BJ (cell line): ENCODE measurements at regions not wholly inside any gene's neighbourhood (a gene's known extent, or its start where the extent isn't known, plus 50 kb on each side); places are given as distances from the start of the nearest gene placed in this dataset.

Source experiments
- CTCF ChIA-PET: fragments of 350-600 bp; formaldehyde crosslinking; extraction: SDS; loops from one replicate; lab custom pipeline; 2021; ENCODE audit warnings: antibody characterized with exemption, inconsistent platforms; lab: Yijun Ruan, JAX
- POLR2A ChIA-PET: fragments of 300-600 bp; sonication (Branson Sonifier 250); formaldehyde crosslinking; extraction: SDS; loops from one replicate; lab custom pipeline; 2021; ENCODE audit warnings: antibody characterized with exemption; lab: Charles Lee
- DNase-seq: peaks from one replicate; pipeline ENCODE4 v3.0.0-alpha.2; 2011; ENCODE audit warnings: low read depth
- H3K27me3 ChIP-seq: 2 replicates; pipeline ENCODE4 v1.6.0; 2011; ENCODE audit warnings: low read length; ENCODE audit not compliant: control insufficient read depth, insufficient read depth
- H3K36me3 ChIP-seq: 2 replicates; pipeline ENCODE4 v1.5.1; 2011; ENCODE audit warnings: low read length; ENCODE audit not compliant: control insufficient read depth, insufficient read depth
- H3K4me3 ChIP-seq: 2 replicates; pipeline ENCODE4 v1.5.1; 2011; ENCODE audit warnings: low read depth, mild to moderate bottlenecking, control low read depth, low read length
- TF ChIP-seq, protein P1 (sequence below): IDR thresholded peaks from 2 replicates; pipeline ENCODE4 v1.5.1; 2011; ENCODE audit warnings: low read depth, mild to moderate bottlenecking, control low read depth, inconsistent platforms, low read length, moderate library complexity; ENCODE audit not compliant: insufficient read depth

DNA sequence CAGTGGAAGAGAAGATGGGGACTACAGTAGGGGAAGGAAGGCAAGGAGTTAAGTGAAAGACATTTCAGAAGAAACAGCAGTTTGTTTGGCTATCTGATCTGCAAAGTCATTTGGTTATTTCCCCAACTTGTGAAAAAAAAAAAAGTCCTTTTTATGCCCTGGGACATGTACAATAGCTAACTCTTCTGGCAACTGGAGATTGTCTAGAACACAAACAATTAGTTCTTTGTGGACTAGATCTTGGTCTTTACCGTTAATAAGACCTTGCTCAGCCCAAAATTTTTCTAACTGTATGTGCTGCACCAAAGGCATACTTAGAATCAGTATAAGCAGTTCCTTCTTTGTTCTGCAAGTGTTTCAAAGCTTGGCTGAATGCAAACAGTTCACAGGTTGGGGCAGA is 103.5 kb upstream of the NECTIN3 start:
- ChIA-PET POLR2A (no interaction called here), CTCF (interaction anchor here (0.6 to 1.4 kb wide), 3 partner anchors 10 to 1743 kb away, joined by 3 to 4 read pairs (median 3); no protein-coding TSS in a partner anchor)
- TF ChIP-seq, protein P1, sequence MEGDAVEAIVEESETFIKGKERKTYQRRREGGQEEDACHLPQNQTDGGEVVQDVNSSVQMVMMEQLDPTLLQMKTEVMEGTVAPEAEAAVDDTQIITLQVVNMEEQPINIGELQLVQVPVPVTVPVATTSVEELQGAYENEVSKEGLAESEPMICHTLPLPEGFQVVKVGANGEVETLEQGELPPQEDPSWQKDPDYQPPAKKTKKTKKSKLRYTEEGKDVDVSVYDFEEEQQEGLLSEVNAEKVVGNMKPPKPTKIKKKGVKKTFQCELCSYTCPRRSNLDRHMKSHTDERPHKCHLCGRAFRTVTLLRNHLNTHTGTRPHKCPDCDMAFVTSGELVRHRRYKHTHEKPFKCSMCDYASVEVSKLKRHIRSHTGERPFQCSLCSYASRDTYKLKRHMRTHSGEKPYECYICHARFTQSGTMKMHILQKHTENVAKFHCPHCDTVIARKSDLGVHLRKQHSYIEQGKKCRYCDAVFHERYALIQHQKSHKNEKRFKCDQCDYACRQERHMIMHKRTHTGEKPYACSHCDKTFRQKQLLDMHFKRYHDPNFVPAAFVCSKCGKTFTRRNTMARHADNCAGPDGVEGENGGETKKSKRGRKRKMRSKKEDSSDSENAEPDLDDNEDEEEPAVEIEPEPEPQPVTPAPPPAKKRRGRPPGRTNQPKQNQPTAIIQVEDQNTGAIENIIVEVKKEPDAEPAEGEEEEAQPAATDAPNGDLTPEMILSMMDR, result no peak
- H3K27me3 ChIP-seq, result no peaks in the 10 kb centered on the region
- H3K4me3 ChIP-seq, result no peak overlapping the region
- DNase-seq, result no peak
- no peaks in the 10 kb centered on the region for H3K36me3 ChIP-seq

DNA sequence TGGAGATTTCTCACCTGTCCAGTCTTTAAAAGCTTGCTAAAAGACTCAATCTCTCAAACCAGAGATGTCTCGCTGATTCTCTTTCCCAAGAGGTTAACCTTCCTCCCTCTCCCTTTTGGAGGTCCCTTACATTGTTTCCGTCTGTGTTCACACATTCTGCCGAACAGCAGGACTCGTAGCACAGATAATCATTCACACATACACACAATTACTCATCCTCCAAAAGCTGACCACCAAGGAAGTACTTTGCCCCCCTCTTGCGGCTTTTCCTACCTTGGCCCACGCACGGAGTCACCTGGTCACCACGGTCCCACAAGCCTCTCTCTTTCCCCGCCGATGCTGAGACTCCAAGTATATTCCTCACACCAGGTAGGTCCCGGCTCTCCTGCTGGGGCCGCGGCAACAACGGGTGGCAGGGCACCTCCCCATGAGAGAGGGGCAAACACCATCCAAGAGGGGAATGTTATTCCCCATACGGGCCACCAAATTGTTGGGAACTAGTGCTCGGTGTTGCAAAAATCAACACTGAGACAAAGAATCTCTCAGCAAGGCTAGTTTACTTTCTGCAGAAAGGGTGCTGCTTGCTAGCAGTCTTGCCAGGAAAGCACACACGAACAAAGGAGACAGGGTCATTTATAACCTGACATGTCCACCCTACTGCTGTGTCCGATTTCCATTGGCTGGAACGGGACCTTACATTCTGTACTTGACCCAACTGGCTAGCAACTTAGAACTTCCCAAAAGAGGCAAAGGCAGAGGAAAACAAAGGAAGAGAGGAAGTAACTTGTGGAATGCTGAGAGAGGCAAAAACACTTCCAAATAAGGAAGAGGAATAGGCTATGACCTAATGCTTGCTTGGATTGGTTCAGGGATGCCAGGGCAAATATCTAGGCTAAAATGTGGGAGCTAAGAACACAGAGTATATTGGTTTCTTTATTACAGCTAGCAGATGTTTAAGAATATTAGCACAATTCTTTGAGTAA is 102.1 kb upstream of the NECTIN3 start:
- Histone ChIP-seq H3K4me3 (no peak overlapping the region), H3K36me3 (no peaks in the 10 kb centered on the region), H3K27me3 (no peaks in the 10 kb centered on the region)
- DNase-seq, result no peak
- ChIA-PET POLR2A (no interaction called here), CTCF (no interaction called here)
- TF ChIP-seq, protein P1, result no peak

DNA sequence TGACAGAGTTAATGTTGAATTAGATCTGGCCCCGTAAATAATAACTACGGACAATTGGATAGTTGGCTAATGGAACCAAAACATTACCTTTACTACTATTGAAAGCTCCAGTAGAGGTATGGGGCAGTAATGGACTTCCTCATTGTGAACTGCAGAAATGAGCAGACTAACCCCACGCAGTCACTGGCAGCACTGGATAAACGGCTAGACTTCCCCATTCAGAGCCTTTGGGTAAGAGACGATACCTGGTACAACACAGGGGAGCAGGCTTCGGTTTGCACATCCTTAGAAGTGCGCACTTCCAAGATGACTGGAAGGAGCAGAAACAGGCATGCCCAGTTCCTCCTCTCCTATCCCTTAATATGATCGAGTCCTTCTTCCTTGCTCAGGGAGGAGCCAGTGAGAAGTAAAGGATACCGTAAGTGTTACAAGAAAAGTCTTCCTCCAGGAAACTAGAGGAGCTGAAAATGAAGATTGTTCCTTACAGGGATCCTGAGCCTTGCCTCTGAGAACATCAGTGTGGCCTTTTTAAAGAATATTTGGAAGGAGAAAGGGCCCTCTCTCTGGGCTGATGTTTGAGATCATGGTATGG is 100.5 kb upstream of the NECTIN3 start:
- ChIA-PET CTCF (no interaction called here), POLR2A (no interaction called here)
- H3K36me3 ChIP-seq, result no peaks in the 10 kb centered on the region
- TF ChIP-seq, protein P1, result no peak
- H3K27me3 ChIP-seq, result no peaks in the 10 kb centered on the region
- DNase-seq, result no peak
- H3K4me3 ChIP-seq, result no peak overlapping the region

DNA sequence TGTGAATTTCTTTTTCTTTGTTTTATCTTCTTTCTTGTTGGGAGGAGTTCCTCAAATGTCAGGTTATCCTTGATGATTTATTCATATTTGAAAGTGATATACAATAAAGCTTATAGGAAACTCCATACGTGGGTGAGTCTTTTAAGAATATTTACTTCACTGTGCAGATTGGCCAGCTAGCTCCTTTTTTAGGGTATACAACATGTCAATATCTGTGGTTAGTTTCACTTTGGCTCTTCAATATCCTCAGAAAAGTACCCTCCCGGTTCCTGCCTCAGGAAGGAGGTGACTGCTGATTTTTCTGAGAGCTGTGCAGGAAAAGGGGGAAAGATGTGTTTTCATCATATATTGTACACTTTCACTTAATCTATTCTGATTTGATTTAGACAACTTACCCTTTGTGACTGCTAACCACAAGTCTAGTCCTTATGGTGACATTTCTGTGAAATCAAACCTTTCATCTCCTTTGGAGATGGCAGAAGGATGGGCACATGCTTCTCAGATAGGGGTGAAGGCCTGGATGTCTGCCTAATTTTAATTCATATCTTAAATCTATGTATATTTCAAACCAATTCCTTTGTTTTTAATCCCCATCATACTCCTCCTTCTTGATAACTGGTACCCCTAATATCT is 98.2 kb upstream of the NECTIN3 start:
- CTCF ChIA-PET, result interaction anchor here (0.6 kb wide), 1 partner anchor 328 kb away, joined by 3 read pairs; no protein-coding TSS in a partner anchor
- no peak for DNase-seq
- POLR2A ChIA-PET, result no interaction called here
- TF ChIP-seq, protein P1, result no peak
- no peak overlapping the region for H3K4me3 ChIP-seq
- no peaks in the 10 kb centered on the region for H3K27me3 ChIP-seq
- H3K36me3 ChIP-seq, result no peaks in the 10 kb centered on the region

DNA sequence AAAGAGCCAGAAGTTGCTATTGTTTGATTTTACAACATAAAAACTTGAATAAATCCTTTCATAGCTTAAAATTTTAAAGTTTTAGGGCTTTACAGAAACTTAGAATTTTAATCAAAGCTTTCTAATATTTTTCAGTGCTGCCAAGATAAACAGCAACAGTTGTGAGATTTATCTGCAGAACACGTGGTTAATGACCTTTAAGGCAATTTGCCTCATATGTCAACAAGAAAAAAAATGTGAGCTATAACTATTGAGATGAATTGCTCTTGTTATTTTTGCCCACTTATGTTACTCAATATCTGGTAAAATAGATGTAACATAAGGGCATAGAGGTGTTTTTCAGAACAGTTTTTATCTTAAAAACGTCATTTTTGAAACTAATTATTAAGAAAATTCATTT is 96.7 kb upstream of the NECTIN3 start:
- CTCF ChIA-PET, result no interaction called here
- TF ChIP-seq, protein P1, result no peak

More for the DNA sequence above, 96.7 kb upstream of the NECTIN3 start:
- POLR2A ChIA-PET, result no interaction called here
- Histone ChIP-seq H3K27me3 (no peaks in the 10 kb centered on the region), H3K36me3 (no peaks in the 10 kb centered on the region), H3K4me3 (no peak overlapping the region)
- DNase-seq, result no peak
